Upper lobe of left lung (tissue), 4 donors: ENCODE measurements at regions not wholly inside any gene's neighbourhood (a gene's known extent, or its start where the extent isn't known, plus 50 kb on each side); places are given as distances from the start of the nearest gene placed in this dataset.

Experiments
- EP300 ChIP-seq, 4 donors: sonication (generic); formaldehyde crosslinking; IDR thresholded peaks; one replicate each; pipeline ENCODE4 v1.5.1; 2017; ENCODE audit warnings: antibody characterized with exemption in 4 of 4, control low read depth in 2 of 4
- POLR2A ChIP-seq, 4 donors: fragments of 450-650 bp; IDR thresholded peaks; one replicate each; pipeline ENCODE4 v1.5.1; 2016 to 2017; ENCODE audit warnings: antibody characterized with exemption in 4 of 4, mild to moderate bottlenecking in 2 of 4
- POLR2AphosphoS5 ChIP-seq, 2 donors: sonication (generic); formaldehyde crosslinking; IDR thresholded peaks; one replicate each; pipeline ENCODE4 v1.5.1; 2017; ENCODE audit warnings: antibody characterized with exemption in 2 of 2
- TF ChIP-seq, protein P1 (sequence below), 6 experiments: fragments of 450-650 bp in 4 of 6; fragments of 200-600 bp in 2 of 6; sonication (generic) in 2 of 6; IDR thresholded peaks; one replicate each; pipeline ENCODE4 v1.5.1; 2016 to 2019; ENCODE audit warnings: antibody characterized with exemption in 6 of 6

DNA sequence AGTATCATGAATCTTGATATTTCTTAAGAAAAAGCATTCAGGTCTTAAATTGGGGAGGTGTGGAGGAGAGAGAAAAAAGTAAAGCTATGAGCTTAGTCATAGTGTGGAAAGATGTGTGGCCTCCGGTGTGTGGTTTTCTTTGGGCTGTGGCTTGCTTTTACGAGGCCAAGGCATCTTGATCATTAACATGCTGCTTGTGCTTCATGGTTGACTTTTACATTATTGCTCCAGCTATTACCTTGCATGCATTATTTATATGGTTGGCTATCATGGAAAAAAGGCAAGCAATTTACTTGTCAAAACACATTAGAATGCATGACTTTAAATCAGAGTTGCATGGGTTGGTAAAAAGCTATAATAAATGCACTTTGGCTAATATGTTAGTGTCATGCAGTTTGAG lies 300.7 kb upstream of the ADARB2 start:
- TF ChIP-seq, protein P1, sequence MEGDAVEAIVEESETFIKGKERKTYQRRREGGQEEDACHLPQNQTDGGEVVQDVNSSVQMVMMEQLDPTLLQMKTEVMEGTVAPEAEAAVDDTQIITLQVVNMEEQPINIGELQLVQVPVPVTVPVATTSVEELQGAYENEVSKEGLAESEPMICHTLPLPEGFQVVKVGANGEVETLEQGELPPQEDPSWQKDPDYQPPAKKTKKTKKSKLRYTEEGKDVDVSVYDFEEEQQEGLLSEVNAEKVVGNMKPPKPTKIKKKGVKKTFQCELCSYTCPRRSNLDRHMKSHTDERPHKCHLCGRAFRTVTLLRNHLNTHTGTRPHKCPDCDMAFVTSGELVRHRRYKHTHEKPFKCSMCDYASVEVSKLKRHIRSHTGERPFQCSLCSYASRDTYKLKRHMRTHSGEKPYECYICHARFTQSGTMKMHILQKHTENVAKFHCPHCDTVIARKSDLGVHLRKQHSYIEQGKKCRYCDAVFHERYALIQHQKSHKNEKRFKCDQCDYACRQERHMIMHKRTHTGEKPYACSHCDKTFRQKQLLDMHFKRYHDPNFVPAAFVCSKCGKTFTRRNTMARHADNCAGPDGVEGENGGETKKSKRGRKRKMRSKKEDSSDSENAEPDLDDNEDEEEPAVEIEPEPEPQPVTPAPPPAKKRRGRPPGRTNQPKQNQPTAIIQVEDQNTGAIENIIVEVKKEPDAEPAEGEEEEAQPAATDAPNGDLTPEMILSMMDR (IDR thresholded peaks at IDR 0.05) = no peak
- TF ChIP-seq EP300 (IDR thresholded peaks at IDR 0.05) = no peak
- TF ChIP-seq POLR2AphosphoS5 (IDR thresholded peaks at IDR 0.05) = no peak
- no peak for TF ChIP-seq POLR2A (IDR thresholded peaks at IDR 0.05)
